ENCODE measurements at regions not wholly inside any gene's neighbourhood (a gene's known extent, or its start where the extent isn't known, plus 50 kb on each side); places are given as distances from the start of the nearest gene placed in this dataset.

DNA sequence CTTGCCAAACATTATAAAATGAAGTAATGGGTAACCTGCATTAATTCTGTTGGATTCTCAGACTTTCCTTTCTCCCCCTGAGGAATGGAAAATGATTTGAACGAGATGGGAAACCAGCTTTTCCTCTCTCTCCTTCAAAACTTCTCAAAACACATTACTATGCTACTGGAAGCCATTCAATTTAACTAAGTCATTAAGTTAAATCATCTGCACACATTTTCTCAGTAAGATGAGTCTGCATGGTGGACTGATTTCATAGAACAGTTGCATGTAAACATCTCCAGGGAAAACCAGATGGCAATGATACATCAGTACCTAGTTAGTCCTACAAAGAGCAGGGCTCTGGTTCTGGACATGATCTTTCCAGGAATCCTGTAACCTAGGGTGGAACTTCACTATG, 59.9 kb downstream of the BMP4 start:
- TF ChIP-seq POLR2AphosphoS5 (IDR thresholded peaks at IDR 0.05) (no peak), POLR2A (IDR thresholded peaks at IDR 0.05) (no peak)
- TF ChIP-seq, protein P1, sequence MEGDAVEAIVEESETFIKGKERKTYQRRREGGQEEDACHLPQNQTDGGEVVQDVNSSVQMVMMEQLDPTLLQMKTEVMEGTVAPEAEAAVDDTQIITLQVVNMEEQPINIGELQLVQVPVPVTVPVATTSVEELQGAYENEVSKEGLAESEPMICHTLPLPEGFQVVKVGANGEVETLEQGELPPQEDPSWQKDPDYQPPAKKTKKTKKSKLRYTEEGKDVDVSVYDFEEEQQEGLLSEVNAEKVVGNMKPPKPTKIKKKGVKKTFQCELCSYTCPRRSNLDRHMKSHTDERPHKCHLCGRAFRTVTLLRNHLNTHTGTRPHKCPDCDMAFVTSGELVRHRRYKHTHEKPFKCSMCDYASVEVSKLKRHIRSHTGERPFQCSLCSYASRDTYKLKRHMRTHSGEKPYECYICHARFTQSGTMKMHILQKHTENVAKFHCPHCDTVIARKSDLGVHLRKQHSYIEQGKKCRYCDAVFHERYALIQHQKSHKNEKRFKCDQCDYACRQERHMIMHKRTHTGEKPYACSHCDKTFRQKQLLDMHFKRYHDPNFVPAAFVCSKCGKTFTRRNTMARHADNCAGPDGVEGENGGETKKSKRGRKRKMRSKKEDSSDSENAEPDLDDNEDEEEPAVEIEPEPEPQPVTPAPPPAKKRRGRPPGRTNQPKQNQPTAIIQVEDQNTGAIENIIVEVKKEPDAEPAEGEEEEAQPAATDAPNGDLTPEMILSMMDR (IDR thresholded peaks at IDR 0.05), result no peak
- intact Hi-C loops (cut with DNase I), result no loop called here
- no peak overlapping the region for H3K27ac ChIP-seq
- H3K4me3 ChIP-seq, result no peak overlapping the region
- H3K9me3 ChIP-seq, result no peaks in the 10 kb centered on the region
- WGBS, result 51% methylated on average over 1 of the region's 1 CpG
- H3K36me3 ChIP-seq, result no peaks in the 10 kb centered on the region
- no peaks in the 10 kb centered on the region for H3K27me3 ChIP-seq (replicated peaks; ENCODE audit: insufficient read depth)
- DNase-seq (ENCODE audit: low spot score), result no peak
- no peaks in the 10 kb centered on the region for H3K4me1 ChIP-seq (replicated peaks)

- Histone ChIP-seq H3K4me1 (replicated peaks) (no peaks in the 10 kb centered on the region), H3K4me3 (no peak overlapping the region), H3K36me3 (no peaks in the 10 kb centered on the region), H3K27ac (no peak overlapping the region), H3K27me3 (replicated peaks; ENCODE audit: insufficient read depth) (no peaks in the 10 kb centered on the region), H3K9me3 (no peaks in the 10 kb centered on the region)
- intact Hi-C loops (cut with DNase I), result no loop called here
- 39% methylated on average over 2 of the region's 2 CpGs for WGBS
- no peak for TF ChIP-seq POLR2AphosphoS5 (IDR thresholded peaks at IDR 0.05)
- no peak for DNase-seq (ENCODE audit: low spot score)
Measured at GRCh38 chr14:53894456-53894855, 62.2 kb downstream of the BMP4 start.

GRCh38 chr14:53893374-53893773, 63.3 kb downstream of the BMP4 start:
- DNase-seq (ENCODE audit: low spot score), result no peak
- intact Hi-C loops (cut with DNase I), result no loop called here
- Histone ChIP-seq H3K27ac (no peak overlapping the region), H3K4me1 (replicated peaks) (no peaks in the 10 kb centered on the region), H3K36me3 (no peaks in the 10 kb centered on the region), H3K27me3 (replicated peaks; ENCODE audit: insufficient read depth) (no peaks in the 10 kb centered on the region), H3K9me3 (no peaks in the 10 kb centered on the region), H3K4me3 (no peak overlapping the region)
- 96% methylated on average over 2 of the region's 2 CpGs for WGBS
- no peak for TF ChIP-seq POLR2AphosphoS5 (IDR thresholded peaks at IDR 0.05)
- TF ChIP-seq, protein P1 (IDR thresholded peaks at IDR 0.05), result no peak
- TF ChIP-seq POLR2A (IDR thresholded peaks at IDR 0.05), result no peak

DNA sequence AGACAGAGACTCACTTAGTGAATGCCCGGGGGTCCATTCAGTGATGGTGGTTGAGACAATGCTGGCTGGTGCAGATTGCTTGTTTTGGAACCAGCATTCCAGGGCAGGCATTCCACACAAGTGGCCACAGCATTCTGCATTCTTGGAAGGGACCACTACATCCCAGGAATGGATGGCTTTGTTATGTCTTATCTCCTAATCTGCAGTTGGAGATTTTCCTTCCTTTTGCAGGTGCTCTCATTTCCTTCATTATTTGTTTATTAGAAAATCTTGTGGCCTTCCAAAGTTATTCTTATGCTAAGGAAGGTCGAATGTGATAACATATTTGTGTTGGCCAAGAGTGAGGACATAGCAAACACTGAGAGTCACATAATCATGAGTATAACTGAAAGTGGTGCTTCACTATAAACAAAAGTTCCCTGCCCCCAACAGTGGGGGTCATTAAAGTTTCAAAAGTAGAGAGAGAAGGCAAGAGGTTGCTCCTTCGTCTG, 66.0 kb downstream of the BMP4 start:
- intact Hi-C loops (cut with DNase I), result no loop called here
- 40% methylated on average over 3 of the region's 3 CpGs for WGBS

DNA sequence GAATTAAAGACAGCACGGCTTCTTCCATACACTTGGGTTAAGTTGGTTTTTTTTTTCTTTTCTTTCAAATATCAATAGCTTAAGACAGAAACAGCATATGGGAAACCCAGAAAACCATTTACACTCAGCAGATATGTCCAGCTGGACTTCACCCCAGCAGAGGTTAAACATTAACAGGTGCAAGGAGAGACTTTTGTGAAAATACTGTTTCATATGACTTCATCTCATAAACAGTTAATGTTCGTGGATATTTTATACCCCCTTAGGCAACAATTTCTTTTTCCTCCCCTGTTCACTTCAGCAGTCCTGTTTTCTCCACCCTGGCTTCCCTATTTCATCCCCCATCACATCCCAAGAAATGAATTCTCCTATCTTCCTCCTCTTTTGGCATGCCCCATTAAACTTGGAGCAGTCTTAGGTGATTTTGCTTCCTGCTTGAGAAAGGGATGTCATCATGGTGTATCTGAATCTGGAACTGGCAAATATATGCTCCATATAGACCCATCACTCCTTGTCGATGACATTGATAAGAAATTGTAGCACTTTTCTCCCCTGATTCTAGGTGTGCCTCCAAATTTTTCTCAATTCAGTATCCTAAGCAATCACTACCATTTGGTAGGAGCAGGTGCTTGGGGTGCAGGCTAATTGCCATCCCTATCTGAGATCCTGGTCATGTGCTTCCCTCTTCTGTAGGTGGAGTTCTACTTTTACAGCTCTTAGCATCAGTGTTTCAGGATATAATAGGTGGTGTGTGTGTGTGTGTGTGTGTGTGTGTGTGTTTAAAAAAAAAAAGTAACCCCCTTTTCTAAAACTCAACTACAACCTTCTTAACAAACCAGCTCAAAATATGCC, 67.9 kb downstream of the BMP4 start:
- no peak for DNase-seq (ENCODE audit: low spot score)
- Histone ChIP-seq H3K4me1 (replicated peaks) (no peaks in the 10 kb centered on the region), H3K4me3 (no peak overlapping the region), H3K36me3 (no peaks in the 10 kb centered on the region), H3K27me3 (replicated peaks; ENCODE audit: insufficient read depth) (no peaks in the 10 kb centered on the region), H3K27ac (no peak overlapping the region), H3K9me3 (no peaks in the 10 kb centered on the region)
- WGBS, result 80% methylated on average over 3 of the region's 3 CpGs
- intact Hi-C loops (cut with DNase I), result no loop called here
- TF ChIP-seq POLR2AphosphoS5 (IDR thresholded peaks at IDR 0.05), result no peak
- TF ChIP-seq, protein P1 (IDR thresholded peaks at IDR 0.05), result no peak
- no peak for TF ChIP-seq POLR2A (IDR thresholded peaks at IDR 0.05)

More for the DNA sequence above, 66.0 kb downstream of the BMP4 start:
- Histone ChIP-seq H3K36me3 (no peaks in the 10 kb centered on the region), H3K9me3 (no peaks in the 10 kb centered on the region), H3K4me1 (replicated peaks) (no peaks in the 10 kb centered on the region), H3K27me3 (replicated peaks; ENCODE audit: insufficient read depth) (no peaks in the 10 kb centered on the region), H3K4me3 (no peak overlapping the region), H3K27ac (no peak overlapping the region)
- TF ChIP-seq POLR2AphosphoS5 (IDR thresholded peaks at IDR 0.05), result no peak
- TF ChIP-seq POLR2A (IDR thresholded peaks at IDR 0.05), result no peak
- TF ChIP-seq, protein P1 (IDR thresholded peaks at IDR 0.05), result no peak
- no peak for DNase-seq (ENCODE audit: low spot score)
